ENCODE measurements at regions not wholly inside any gene's neighbourhood (a gene's known extent, or its start where the extent isn't known, plus 50 kb on each side); places are given as distances from the start of the nearest gene placed in this dataset.

- DNase-seq (ENCODE audit: low spot score), result no peak
These were observed 469.1 kb downstream of the CBLN2 start for GRCh38 chr18:72075040-72075439.

GRCh38 chr18:72063001-72063400 is 481.1 kb downstream of the CBLN2 start:
- no peak for DNase-seq (ENCODE audit: low spot score)

GRCh38 chr18:72058851-72059250 is 485.3 kb downstream of the CBLN2 start:
- DNase-seq (ENCODE audit: low spot score), result no peak

- DNase-seq (ENCODE audit: low spot score), result no peak
These were observed 488.0 kb downstream of the CBLN2 start for GRCh38 chr18:72056171-72056570.

DNA sequence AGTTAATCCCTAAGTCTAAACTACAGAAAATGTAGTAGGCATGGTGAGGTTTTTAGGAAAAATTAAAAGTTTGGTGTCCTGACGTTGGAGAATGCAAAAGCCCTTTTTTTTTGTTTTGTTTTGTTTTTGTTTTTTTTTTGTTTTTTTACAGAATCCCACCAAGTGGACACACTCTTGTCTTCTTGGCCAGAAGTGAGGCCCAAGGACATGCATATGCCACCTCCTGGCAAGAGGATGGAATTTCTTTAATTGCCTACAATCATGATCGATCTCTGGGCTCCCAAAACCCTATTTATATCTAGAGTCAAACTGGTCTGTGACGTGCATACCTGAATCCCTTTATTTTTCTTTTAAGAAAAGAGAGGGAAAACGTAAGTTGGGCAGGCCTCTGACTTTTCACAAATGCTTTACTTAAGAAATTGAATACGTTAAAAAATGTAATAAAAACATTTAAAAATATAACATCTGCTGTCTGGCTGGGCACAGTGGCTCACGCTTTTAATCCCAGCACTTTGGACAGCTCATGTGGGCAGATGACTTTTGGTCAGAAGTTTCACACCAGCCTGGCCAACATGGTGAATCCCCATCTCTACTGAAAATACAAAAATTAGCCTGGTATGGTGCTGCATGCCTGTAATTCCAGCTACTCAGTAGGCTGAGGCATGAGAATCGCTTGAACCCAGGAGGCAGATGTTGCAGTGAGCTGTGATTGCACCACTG is 502.7 kb downstream of the CBLN2 start:
- no peak for DNase-seq (ENCODE audit: low spot score)

GRCh38 chr18:72013427-72013850 is 530.7 kb downstream of the CBLN2 start:
- DNase-seq (ENCODE audit: low spot score), result no peak

DNA sequence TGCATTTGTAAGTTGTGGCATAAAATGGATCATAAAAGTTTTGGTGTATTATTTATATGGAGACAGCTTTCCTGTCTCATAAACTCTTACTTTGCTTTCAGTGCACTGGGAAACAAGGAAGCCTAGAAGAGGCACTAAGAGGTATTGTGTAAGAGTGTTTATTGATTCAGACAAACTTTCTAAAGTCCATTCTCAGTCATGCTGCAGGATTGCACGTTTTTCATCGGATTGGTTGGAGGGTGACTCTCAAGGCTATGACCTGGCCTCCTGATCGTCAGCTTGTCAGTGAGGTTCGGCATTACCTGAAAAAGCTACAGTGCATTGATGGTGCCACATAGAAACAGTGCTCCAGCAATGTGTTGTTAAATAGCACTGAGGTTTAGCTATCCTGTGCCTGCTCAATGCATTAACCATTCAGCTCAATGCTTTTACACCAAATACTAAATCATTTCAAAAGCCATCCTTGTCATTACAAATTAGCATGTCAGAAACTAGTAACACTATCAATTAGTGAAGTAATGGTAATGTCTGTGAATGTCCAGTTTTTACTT is 545.5 kb downstream of the CBLN2 start:
- no peak for DNase-seq (ENCODE audit: low spot score)

- DNase-seq (ENCODE audit: low spot score), result no peak
These were observed 548.2 kb downstream of the CBLN2 start for GRCh38 chr18:71995904-71996465.

GRCh38 chr18:71994273-71994672 is 549.9 kb downstream of the CBLN2 start:
- DNase-seq (ENCODE audit: low spot score), result no peak

DNA sequence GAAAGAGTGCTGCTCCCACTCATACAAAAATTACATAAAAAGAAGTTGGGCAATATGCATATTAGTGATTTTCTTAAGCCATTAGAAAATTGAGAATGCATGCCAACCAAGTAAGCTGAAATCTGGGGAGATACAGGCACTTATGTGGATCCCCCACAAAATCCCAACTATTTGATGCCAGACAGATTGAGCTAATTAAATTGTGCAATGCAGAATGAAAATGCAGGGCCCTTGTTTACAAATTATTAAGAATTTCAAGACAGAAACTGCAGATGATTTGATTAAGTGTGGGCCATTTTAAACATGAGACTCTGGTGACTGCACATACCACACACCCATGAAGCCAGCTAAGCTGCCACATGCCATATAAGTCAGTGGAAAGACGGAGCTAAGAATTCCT is 554.5 kb downstream of the CBLN2 start:
- no peak for DNase-seq (ENCODE audit: low spot score)

- DNase-seq (ENCODE audit: low spot score), result no peak
These were observed 557.6 kb downstream of the CBLN2 start for GRCh38 chr18:71986351-71987050.

DNA sequence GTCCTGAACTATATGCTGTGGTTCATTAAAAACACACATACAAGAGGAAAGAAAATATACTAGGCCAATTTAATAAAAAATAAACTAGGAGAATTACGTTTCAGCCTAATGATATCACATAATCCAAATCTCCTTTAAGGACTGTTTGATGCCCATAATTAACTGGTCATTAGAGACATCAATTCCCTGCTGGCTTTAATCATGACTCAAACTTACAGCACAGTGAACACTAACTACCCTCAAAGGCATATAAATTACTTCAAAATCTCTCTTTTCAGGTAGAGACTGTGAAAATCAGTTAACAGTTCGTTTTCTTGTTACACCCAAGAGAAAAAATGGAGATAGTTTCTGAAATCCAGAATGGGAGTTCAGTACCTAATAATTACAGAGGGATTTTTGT is 567.4 kb downstream of the CBLN2 start:
- no peak for DNase-seq (ENCODE audit: low spot score)

DNA sequence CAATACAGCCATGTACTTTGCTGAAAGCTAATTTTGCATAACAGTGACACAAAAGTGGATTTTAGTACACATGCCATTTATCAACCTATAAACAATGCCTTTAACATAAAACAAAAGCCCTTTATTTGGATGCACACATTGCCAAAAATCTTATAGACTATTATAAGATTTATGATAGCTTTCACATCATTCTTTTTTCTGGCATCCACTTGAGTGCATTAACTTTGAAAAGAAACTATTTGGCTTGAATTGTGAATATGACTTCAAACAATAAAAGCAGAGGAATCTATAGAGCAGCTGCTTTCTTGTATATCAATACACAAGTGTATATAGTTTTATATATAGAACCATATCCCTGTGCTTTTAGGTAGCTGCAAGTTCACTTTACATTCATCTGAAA is 577.4 kb downstream of the CBLN2 start:
- no peak for DNase-seq (ENCODE audit: low spot score)

- no peak for DNase-seq (ENCODE audit: low spot score)
These were observed 585.5 kb downstream of the CBLN2 start for GRCh38 chr18:71958605-71959004.

- DNase-seq (ENCODE audit: low spot score), result no peak
These were observed 593.1 kb downstream of the CBLN2 start for GRCh38 chr18:71951001-71951400.

DNA sequence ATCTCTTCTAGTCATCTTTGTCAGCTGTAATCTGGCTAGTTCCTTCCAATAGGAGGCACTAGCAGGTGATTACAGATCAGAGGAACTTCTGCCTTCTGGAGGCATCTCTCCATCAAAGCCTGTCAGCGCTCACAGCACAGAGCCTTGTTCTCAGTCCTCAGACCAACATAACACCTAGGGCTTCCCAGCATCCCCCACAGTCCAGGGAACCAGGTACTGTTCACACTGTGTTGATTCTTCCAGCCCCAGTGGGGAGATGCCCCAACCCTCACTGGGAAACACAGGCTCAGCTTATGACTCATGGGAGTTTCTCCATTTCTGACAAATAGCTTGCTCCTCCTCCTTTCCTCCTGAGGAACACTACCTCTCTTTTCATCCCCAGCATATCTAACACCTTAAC is 601.7 kb downstream of the CBLN2 start:
- DNase-seq (ENCODE audit: low spot score), result no peak

GRCh38 chr18:71939483-71939882 is 604.7 kb downstream of the CBLN2 start:
- no peak for DNase-seq (ENCODE audit: low spot score)

DNA sequence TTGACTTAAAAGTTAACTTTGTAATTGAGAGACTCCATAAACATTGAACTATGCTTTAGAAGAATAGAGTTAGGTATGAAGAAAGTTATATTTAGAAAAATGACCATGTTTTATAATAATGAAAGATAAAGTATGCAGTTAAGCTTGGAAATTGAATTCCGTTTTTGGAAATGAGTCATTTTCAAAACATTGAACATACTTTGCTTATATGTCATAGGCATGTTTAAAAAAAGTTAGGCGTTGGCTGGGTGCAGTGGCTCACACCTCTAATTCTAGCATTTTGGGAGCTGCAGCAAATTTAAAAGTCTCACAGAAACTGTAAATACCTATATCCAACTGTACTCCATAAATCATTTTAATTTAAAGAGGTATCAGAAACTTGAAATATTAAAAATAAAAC is 607.4 kb downstream of the CBLN2 start:
- no peak for DNase-seq (ENCODE audit: low spot score)

DNA sequence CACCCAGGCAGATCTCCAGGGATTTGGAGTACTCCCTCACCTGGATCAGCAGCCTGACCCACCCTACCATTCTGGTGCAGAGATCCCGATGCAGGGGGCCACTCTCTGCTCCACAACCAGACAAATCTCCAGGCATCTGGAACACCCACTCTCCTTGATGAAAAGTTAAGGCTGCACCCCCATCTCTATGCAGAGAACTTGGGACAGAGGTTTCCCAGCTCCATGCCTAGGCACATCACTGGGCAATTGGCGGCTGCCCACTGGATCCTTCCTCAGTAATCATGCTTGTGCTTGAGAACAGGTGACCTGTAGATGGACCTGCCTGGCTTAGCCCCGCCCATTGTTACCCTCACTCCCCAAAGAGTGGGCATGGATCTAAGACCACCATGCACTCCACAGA is 624.9 kb downstream of the CBLN2 start:
- no peak for DNase-seq (ENCODE audit: low spot score)

DNA sequence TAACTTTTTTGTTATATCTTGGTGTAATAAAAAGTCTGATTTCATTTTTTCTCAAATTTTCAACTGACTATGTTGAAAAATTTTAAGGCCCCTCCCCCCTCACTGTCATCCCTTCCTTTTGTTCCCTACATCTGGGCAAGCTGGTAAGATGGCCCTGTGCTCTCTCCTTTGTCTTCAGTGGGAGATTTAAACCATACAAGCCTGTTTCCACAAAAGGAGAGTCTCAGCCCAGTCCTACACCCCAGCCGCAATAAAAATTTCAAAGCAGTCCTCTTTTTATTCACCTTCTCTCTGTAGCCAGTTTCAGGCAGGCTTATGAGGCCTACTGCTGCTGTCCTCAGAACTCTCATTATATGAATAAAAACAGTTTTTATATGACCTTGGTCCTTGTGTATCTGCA is 630.5 kb downstream of the CBLN2 start:
- no peak for DNase-seq (ENCODE audit: low spot score)

DNA sequence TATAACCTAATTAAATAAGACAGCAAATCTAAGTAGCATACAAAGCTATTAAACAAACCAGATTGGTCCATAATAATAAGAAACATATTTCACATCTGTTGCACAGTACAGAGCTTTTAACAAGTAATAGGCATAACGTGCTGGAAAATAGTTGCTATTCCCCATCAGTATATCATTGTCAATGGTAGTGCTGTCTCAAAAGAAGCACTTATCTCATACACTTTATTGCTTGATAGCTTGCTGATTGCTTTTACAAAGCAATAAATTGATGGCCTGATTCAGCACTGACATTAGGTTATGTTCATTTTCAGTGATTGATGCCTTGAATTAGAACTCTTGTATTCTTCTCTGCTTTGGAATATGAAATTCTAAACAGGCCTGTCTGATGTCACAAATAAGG is 641.7 kb downstream of the CBLN2 start:
- DNase-seq (ENCODE audit: low spot score), result no peak

DNA sequence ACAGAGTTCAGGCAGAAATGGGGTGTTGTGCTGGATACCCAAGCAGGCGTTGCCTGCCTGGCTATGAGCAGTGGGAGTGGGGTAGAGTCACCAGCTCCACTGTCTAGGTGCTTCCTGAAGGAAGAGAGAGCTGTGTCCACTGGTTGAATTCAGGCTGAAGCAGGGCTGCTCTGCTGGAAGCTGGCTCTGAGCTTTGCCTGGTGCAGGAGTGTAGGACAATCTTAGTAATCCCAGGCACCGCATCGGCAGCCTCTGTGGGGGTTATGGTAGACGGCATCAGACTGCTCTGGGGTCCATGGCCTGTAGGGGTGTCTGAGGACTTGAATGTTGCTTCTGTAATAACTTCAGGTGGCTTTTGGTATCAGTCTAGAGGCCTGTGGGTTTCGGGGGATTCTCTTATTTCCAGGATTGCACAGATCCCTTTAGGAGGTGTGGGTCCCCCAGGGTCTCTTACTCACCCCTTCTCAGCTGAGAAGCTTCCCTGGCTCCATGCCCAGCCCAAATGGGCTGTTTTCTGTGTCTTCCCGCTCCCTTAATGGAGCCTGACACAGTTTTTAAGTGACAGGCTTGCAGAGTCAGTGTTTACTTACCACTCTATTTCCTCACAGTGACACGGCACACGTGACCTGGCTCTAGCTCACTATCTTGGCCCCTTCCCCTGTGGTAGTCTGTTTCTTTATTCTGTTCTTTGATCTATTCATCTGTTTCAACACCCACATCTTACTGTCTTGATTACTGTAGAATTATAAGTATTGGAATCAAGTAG is 644.3 kb downstream of the CBLN2 start:
- no peak for DNase-seq (ENCODE audit: low spot score)

All from SW480 (cell line).